ENCODE measurements at regions not wholly inside any gene's neighbourhood (a gene's known extent, or its start where the extent isn't known, plus 50 kb on each side); places are given as distances from the start of the nearest gene placed in this dataset.

DNA sequence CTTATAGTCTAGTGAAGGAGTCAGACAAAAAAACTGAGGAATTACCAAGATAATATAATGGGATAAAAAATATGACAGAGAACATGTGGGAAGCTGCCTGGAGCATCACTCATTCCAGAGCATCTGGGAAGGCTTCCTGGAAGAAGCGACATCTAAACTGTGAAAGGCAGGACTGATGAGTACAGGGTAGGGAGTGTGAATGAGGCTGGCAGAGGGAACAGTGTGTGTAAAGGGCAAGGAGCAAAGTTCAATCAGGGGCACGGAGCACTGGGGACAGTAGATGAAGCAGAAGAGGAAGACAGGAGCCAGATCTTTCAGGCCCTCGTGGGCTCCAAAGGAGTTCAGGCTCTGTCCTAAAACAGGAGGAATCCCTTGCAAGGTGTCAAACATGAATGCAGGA, 55.8 kb upstream of the PRDM11 start:
- TF ChIP-seq, protein P1, sequence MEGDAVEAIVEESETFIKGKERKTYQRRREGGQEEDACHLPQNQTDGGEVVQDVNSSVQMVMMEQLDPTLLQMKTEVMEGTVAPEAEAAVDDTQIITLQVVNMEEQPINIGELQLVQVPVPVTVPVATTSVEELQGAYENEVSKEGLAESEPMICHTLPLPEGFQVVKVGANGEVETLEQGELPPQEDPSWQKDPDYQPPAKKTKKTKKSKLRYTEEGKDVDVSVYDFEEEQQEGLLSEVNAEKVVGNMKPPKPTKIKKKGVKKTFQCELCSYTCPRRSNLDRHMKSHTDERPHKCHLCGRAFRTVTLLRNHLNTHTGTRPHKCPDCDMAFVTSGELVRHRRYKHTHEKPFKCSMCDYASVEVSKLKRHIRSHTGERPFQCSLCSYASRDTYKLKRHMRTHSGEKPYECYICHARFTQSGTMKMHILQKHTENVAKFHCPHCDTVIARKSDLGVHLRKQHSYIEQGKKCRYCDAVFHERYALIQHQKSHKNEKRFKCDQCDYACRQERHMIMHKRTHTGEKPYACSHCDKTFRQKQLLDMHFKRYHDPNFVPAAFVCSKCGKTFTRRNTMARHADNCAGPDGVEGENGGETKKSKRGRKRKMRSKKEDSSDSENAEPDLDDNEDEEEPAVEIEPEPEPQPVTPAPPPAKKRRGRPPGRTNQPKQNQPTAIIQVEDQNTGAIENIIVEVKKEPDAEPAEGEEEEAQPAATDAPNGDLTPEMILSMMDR (IDR thresholded peaks at IDR 0.05): no peak
- no peak for TF ChIP-seq EZH2 (IDR thresholded peaks at IDR 0.05; ENCODE audit: borderline replicate concordance, insufficient read depth, low read depth, low read length, poor library complexity, severe bottlenecking)
